GM12891 (cell line): ENCODE measurements at regions not wholly inside any gene's neighbourhood (a gene's known extent, or its start where the extent isn't known, plus 50 kb on each side); places are given as distances from the start of the nearest gene placed in this dataset.

ENCODE experiments used
- POLR2A ChIP-seq: IDR thresholded peaks from 2 replicates; pipeline ENCODE4 v1.6.1; 2011; ENCODE audit warnings: low read depth, low read length, control low read depth
- POLR2AphosphoS5 ChIP-seq: IDR thresholded peaks from 2 replicates; pipeline ENCODE4 v1.6.1; 2011; ENCODE audit warnings: low read depth, low read length, control low read depth
- POU2F2 ChIP-seq: IDR thresholded peaks from 2 replicates; pipeline ENCODE4 v1.6.1; 2011; ENCODE audit warnings: low read depth, mild to moderate bottlenecking, control low read depth, low read length, moderate library complexity
- SPI1 ChIP-seq: IDR thresholded peaks from 2 replicates; pipeline ENCODE4 v1.6.1; 2011; ENCODE audit warnings: low read depth, low read length, control low read depth
- TAF1 ChIP-seq: IDR thresholded peaks from 2 replicates; pipeline ENCODE4 v1.6.1; 2011; ENCODE audit warnings: low read depth, low read length, control low read depth

DNA sequence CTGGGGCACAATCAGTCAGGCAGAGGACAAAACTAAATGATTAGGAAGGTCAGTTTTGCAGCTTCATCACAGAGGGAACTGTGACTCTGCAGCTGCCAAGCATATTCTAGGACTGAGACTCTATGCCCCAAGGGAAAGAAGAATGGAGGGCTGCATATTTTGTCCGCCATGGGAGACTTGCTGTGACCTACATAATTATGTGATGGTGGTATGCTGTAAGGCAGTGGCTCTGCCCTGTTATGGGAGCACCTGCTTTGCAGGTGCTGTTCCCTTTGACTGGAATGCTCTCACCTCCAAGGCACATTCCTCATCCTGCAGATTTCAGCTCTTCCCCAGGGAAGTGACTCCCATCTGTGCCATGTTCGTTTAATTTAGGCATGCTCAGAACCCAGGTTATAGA lies 261.9 kb upstream of the EPHA4 start:
- TF ChIP-seq POLR2A: no peak
- TF ChIP-seq POLR2AphosphoS5: no peak
- TF ChIP-seq TAF1: no peak
- no peak for TF ChIP-seq POU2F2
- no peak for TF ChIP-seq SPI1
